ENCODE measurements at regions not wholly inside any gene's neighbourhood (a gene's known extent, or its start where the extent isn't known, plus 50 kb on each side); places are given as distances from the start of the nearest gene placed in this dataset.

DNA sequence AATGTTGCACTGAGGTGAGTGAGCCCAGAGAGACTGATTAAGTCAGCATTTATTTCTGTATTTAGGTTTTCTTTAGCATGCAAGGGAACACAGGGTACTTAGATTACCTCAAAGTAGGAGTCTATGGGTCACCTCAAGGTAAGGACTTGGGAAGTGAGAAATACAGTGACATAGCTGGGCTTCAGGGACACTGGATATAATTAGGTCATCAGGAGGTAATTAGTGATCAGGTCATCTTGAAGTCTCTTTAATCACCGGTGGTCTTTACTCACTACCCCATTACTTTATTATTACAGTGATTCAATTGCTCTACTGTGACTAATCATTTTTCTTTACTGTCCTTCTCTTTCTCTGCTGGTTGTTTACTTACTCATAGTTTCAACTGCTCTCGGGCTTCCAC lies 59.9 kb upstream of the KCNK1 start:
- no peak for TF ChIP-seq EZH2 (IDR thresholded peaks at IDR 0.05; ENCODE audit: borderline replicate concordance, low read length)
- TF ChIP-seq, protein P1, sequence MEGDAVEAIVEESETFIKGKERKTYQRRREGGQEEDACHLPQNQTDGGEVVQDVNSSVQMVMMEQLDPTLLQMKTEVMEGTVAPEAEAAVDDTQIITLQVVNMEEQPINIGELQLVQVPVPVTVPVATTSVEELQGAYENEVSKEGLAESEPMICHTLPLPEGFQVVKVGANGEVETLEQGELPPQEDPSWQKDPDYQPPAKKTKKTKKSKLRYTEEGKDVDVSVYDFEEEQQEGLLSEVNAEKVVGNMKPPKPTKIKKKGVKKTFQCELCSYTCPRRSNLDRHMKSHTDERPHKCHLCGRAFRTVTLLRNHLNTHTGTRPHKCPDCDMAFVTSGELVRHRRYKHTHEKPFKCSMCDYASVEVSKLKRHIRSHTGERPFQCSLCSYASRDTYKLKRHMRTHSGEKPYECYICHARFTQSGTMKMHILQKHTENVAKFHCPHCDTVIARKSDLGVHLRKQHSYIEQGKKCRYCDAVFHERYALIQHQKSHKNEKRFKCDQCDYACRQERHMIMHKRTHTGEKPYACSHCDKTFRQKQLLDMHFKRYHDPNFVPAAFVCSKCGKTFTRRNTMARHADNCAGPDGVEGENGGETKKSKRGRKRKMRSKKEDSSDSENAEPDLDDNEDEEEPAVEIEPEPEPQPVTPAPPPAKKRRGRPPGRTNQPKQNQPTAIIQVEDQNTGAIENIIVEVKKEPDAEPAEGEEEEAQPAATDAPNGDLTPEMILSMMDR (IDR thresholded peaks at IDR 0.05; ENCODE audit: low read length) = no peak
